ENCODE measurements at regions not wholly inside any gene's neighbourhood (a gene's known extent, or its start where the extent isn't known, plus 50 kb on each side); places are given as distances from the start of the nearest gene placed in this dataset.

DNA sequence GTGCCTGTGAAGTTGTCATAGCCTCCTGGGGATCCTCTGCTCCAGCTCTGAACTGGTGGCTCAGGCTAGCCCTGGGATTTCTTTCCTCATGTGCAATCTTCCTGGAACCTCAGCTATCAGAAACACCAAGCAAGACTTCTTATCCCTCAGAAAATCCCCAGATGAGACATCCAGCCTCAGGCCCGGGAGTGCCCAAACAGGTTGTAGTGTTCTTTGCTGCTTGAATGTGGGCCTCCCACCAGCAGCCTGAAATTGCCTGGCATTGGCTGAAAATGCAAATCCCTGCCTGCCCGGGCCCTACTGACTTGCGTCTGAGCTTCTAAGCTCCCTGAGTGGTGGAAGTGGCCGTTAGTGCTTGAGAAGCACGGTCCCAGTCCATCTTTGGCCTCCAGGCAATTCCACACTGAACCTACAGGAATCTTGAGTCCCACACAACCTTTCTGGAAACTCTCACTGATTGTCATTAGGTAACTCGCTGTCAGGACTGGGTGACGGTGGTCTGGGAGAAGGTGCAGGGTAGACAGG lies 146.8 kb downstream of the ZBTB18 start:
- no peak for DNase-seq

DNA sequence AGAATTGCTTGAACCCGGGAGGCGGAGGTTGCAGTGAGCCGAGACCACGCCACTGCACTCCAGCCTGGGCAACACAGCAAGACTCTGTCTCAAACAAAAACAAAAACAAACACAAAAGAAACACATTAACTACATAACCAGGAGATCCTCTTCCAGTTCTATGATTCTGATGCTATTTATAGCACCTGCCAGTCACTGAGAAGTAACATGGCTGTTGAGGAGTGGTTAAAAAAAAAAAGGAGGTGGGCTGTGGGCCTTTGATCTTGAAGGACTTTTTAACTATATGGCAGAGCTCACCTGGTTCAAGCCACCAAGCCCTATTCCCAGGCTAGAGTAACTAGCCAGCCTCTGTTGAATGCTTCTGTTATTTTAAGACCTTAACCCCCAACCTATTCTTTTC lies 148.8 kb downstream of the ZBTB18 start:
- no peak for DNase-seq

DNA sequence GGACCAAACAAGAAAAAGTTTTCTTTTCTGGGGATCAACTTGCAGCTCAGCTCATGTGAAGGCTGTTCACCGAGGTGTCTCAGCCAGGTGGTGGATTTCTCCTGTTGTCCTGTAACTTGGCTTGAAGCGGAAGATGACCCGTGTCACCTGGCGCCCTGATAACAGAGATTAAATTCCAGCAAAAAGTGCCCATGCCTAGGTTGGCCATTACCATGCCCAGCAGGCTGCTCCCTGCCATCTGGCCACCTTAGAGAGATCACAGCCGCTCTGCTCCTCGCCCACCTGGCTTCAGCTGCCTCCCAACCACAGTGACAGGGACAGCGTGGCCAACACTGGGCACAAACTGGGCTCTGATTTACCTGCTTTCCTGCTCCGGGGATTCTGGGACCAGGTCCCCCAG lies 149.5 kb downstream of the ZBTB18 start:
- no peak for DNase-seq

DNA sequence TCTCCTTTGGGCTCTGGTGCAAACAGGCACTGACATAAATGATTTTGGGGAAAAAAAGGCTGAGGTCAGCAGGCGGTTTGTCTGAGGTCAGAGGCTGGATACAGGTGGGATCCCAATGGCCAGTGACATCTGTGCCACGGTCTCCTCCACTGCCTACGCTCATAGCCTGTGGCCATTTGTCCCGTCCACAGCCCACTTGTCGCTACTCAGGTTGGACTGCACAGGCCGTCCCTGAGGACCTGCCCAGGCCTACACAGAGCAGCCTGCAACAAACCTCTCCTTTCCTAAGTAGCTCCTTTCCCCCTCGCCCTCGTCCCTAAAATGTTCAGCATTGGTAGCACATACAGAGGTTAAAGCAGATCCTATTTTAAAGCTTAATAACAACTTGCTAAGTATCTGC lies 150.7 kb downstream of the ZBTB18 start:
- DNase-seq, result no peak

DNA sequence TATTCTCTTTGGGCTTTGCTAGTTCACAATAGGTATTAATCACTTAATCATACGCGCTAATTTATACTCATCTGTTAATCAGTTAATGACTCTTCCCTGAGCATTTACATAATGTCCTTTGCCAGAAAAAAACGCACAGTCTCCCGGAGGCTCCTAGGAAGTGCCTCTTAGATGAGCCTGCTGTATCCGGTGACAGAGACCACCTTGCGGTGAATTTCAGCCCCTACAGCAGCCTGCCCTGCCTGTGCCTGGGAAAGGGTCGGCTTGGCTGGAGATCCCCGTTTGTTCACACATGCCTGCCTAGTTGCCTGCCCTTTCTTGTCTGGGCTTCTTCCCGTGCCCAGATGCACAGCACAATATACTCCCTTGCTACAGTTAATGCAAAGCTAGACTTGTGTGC lies 152.9 kb downstream of the ZBTB18 start:
- DNase-seq, result no peak

DNA sequence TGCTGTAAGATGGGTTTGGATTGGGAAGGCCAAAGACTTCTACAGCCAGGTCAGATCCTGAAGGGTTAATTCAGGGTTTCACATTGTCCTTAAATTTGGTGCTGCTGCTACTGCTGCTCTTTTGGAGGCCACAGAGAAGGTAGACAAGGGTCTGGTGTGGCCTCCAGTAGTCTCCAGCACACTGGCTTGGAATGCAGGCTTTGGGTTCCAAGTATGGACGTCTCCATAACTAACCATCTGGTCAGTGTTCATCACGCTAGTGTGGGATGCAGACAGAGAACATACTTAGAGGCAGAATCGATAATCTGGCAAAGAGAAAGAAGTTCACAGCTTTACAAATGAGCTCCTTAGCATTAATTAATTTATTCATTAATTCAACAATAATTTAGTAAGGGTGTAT lies 154.1 kb downstream of the ZBTB18 start:
- DNase-seq, result no peak

DNA sequence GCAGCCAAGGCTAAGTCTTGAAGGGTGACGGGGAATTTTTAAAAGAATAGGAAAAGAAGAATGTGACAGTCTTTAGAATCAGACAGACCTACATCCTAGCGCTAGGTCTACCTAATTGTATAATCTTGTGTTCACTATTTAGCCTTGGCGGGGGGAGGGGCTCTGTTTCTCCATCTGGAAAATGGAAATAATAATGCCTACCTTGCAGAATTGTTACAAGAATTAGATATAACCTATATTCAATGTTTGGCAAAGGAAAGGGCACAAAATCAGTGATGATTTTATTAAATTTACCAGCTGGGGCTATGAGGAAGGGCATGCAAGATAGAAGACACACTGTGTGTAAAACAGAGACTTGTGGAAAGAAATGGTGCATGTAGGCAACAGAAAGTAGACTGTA lies 154.8 kb downstream of the ZBTB18 start:
- DNase-seq, result no peak

DNA sequence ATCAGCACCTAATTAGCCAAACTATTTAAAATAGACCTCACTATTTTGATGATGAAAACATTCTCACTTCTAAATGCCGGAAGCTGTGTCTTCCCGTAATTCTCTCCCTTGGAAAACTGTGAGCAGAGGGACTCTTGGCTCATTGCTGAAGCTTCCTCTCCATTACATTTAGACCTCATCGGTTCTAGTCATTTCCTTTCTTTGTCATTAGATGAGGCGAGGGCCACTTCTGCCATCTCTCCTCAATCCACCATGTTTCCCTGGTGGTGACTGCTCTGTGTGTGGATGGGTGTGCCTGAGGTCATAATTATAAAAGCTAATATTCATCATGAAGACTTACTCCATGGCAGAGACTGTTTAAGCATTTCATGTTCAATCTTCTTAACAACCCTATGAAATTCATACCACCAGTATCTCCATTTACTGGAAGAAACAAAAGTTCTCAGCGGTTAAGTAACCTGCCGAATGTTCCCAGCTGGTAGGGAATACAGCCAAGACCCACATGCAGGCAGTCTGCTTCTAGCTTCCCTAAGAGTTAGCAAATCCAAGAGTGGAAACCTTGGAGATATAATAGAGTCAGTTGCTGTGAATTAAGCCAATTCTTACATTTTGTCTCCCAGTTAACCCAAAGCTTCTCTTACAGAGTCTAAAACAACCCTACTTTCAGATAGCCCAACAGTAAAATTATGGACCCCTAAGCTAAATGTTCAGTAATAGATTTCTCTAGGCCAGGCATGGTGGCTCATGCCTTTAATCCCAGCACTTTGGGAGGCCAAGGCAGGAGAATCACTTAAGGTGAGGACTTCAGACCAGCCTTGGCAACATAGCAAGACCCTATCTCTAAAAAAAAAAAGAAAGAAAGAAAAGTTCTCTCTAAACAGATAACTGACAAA lies 156.2 kb downstream of the ZBTB18 start:
- no peak for DNase-seq

DNA sequence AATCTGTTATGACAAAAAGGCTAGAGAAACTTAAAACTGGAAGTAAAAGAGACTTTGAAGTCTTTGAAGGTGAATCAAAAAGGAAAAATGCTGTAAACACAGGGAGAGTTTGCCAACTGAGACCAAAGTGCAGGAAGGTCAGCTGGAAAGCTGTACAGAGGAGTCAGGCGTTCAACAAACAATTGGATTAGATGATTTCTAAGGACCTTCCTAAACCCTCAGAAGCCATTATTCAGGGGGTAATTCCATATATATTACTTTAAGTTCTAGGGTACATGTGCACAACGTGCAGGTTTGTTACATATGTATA lies 156.8 kb downstream of the ZBTB18 start:
- DNase-seq, result no peak

DNA sequence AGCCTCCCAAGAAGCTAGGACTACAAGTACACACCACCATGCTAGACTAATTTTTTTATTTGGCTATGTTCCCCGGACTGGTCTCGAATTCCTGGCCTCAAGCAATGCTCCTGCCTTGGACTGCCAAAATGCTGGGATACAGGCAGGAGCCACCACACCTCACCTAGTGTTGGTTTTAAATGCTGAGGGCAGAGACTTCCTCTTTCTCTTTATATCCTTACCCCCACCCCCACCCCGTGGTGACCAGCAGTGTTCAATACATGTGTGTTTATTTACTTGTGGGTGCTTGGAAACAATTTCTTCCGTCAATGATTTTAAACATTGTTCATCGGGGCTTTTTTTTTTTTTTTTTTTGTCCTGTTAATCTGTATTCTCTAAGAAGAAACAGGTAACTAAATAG lies 158.9 kb downstream of the ZBTB18 start:
- no peak for DNase-seq

DNA sequence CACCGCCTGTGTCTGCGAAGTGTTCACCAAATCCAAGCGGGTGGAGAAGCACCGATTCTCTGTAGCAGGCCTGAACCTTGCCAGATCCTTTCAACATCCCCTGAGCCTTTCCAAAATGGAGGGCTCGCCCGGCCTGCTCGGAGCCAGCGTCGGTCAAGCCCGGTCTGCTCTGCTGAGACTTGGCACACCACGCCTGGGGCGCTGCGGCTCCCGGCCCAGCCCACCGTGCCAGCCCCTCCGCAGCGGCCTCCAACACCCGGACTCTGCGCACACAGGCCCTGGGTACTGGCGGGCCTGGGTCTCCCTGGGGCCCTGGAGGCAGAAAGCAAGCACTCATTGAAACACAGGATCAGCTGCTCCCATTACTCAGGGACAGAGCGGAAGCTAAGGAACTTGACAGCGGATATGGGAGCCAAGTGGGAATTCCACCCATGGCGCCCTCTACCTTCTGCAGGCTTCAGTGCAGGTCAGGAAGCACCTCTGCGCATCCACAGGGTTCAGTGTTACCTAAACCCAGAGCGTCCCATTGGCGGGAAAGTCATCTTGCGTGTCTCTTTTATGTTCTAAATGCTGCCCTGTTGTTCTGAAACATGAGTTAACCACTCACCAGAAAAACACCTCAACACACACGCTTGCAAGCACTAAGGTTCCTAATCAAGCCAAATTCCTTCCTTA lies 159.9 kb downstream of the ZBTB18 start:
- no peak for DNase-seq

DNA sequence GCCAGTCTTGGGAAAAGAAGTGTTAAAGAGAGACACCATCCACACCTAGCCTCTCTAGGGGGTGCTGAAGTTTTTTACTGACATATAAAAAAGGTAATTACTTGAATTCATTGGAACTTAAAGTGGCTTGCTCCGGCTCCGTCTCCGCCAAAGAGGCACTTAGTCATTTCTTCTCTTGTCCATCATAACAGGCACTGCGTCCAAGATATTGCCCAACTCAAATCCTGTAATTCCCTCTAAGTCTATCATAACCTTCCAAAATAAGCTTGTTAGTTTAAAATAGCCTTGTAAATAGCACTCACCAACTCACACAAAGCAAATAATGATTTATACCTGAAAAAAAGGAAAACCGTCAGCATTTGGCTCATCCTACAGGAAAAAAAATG lies 160.5 kb downstream of the ZBTB18 start:
- DNase-seq, result no peak

DNA sequence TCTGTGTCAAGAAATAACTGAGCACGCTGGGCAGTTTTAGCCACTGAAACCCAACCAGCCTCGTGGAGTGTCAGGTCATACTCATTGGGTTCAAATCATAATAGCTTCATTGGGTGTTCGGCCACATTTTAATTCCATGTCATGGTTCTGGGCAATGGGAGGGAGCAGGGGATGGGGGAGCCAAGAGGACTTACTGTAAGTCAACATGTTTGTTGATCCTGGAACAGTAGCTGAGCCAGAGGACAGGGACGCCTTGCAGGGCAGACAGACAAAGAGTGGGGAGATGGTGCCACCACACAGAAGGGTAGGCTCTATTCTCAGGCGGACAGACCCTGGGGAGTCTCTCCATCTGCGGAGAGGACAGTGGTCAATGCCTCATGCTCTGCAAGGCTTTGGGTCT lies 161.1 kb downstream of the ZBTB18 start:
- no peak for DNase-seq

DNA sequence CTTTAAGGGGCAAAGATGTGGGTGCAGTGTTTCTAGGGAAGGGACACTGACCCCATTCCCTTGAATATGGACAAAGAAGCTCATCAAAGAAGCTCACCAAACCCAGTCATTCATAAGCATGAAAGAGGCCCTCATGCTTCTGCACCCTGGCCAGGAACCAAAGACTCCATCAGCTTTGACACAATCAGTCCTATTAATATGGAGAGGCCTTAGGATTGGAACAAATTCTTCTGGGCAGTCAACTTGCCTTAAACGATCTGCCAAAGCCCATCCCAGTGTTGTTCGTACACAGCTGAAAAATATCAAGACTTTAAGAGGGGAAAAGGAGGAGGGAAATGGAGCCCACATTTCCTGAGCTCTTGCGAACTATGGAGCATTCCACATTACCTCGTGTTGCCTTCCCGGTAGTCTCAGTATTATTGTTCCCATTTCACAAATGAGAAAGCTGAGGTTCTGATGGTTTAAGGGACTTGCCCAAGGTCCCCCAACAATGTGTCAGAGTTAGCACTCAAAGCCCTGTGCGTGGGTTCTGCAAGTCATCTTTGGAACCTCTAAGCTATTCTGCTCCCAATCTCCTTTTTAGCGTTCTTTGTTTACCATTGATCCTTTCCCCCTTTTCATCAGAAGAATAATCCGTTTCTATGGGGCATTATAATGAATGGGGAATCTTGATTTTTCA lies 161.9 kb downstream of the ZBTB18 start:
- DNase-seq, result no peak

DNA sequence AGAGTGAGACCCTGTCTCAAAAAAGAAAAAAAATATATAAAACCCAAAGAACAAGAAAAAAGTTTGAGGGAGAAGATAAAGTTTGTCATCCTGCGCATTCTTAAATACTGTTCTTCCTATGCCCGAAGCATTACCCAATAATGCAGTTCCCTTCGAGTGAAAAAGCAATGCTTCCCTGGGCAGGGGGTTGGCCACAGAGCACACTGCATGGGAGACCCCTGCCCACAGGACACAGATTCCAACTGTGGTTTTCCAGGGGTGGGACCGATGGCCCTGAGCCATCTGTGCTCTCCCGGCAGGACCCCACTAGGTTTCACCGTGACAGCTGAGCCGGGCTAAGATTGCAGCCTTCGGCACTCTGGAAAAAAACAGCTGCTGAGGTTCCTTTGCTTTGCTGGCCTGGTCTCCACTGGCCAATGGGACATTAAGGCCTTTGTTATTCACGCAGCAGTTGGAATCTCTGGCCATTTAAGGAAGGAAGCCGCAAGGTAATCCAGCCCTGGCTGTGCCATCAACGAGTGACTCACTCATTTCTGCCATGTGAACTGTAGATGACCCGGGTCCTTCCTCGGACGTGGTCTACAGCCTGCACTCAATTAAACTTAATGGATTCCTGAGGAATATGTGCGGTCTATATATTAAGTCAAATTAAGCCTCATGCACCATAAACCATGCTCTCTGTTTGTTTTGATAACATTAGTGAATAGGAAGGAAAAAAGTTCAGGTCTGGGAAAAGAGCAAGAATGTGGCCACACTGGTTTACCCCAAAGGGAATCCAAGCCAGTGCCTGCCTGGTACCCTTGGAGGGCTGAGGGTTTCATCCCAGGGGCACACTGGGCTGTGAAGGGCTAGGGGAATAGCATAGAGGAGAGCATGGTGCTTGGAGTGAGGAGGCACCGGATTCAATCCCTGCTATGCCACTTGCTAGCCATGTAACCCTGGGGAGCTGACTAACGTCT lies 163.2 kb downstream of the ZBTB18 start:
- DNase-seq, result no peak

DNA sequence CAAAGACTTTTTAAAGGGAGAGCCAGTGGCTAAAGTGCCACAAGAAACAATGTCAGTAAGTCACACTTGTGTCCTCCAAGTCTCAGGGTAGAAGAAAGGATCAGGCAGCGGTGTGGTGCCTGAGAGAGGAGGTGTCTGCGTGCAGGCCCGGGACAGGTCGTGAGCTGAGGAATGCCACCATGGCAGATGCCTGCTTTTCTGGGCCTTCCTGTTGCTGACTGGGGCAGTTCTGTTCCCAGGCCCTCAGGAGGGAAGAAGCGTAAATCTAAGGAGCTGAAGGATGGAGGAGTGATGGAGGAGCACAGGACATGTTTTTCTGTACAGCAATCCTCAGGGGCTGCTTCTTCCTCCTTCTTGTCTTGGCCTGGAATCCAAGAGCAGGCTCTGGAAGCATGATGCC lies 165.8 kb downstream of the ZBTB18 start:
- no peak for DNase-seq

DNA sequence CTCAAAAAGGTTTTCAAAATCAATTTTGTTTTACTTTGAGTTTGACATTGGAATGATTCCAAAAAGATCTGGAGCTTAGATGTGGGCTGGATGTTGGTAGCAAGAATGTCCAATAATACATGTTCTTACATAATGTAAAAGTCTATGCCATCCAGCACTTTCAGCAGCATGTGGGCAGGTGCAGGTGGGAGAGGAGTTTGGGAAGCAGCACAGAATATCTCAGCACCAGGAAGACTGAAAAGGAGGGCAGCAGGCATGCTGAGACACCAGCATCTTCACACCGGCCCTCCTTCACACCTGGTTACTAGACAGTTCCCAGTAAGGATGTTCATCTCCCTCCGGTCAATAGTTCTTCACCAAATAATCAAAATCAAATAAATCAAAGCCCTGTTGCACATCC lies 166.6 kb downstream of the ZBTB18 start:
- no peak for DNase-seq

DNA sequence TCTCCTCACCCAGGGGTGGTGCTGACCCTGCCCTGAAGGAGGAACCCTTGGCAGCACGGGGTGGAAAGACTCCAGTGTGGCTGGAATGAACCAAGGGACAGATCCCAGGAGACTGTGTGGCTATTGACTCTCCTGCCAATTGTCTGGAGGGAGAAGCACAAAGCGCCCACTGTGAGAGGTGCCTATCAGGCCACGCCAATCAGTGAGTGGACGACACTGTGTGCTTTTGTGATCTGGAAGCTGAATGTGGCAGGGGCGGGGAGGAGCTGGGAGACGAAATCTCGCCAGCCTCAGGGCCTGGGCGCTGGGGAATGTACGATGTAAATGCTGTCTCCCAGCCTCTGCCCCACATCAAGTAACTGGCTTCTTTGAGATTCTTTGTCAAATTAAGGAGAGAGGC lies 167.1 kb downstream of the ZBTB18 start:
- no peak for DNase-seq

DNA sequence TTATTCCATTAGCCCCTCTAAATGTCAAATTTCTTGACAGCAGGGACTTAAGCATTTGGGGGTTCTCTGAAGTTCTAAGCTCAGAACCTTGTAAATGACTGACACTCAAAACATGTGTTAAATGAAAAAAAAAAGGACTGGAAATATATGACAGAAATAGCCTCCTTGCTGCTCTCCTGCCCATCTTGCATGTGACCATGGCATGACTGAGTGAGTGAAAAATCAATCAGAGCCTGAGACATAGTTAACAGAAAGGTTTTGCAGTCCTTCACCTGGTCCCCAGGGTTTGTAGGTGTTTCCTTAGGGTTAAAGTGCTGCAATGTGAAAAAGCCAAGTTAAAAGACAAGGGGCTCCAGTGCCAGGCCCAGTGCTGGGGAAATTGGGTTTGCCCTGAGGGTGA lies 168.1 kb downstream of the ZBTB18 start:
- DNase-seq, result no peak

DNA sequence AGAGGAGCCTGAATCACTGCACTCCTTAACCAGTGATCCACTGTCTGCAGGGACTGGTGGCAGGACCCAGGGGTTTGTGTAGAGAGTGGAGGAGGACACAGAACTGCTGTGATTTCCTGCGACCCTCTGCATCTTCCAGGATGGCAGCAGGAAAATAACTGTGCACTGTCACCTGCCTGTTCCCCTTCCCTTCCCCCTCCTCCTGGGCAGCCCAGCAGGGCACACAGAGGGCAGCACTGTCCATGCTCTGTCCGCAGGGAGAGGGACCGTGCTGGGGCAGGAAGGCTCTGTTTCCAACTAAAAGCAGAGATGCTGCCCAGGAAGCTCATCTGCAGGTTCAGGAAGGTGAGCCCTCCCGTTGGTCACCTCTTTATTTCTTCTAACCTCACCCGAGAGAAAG lies 168.7 kb downstream of the ZBTB18 start:
- no peak for DNase-seq

DNA sequence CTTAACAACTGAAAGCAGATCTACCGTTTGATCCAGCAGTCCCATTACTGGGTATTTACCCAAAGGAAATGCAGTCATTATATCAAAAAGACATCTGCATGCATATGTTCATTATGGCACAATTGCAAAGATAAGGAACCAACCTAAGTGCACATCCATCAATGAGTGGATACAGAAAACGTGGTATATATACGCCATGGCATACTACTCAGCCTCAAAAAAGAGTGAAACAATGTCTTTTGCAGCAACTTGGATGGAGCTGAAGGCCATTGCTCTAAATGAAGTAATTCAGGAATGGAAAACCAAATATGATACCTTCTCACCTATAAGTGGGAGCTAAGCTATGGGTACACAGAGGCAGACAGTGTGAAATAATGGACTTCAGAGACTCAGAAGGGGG lies 169.3 kb downstream of the ZBTB18 start:
- DNase-seq, result no peak

DNA sequence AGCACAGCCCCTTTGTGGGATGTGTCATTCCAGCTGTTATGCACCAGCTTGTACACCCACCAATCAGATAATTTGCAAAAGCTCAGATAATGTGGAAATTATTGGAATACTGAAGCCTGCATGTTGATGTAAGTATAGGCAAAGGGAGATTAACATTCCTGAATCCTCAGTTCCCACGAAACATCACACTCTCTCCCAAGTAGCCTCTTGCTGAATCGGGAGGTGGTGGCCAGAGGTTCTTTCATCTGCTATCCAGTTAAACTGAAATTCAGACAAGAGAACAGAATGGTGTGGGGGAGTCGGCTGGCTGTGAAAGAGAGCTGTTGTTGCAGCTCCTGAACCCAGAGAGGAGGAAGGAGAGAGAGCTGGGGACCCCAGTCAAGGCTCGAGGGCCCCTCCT lies 170.9 kb downstream of the ZBTB18 start:
- no peak for DNase-seq
